ENCODE measurements at regions not wholly inside any gene's neighbourhood (a gene's known extent, or its start where the extent isn't known, plus 50 kb on each side); places are given as distances from the start of the nearest gene placed in this dataset.

- no peak for DNase-seq (ENCODE audit: low read depth)
These were observed 352.5 kb upstream of the MGMT start for GRCh38 chr10:129114588-129114987.

GRCh38 chr10:129116371-129116770 is 350.7 kb upstream of the MGMT start:
- DNase-seq (ENCODE audit: low read depth) = no peak

- no peak for DNase-seq (ENCODE audit: low read depth)
These were observed 346.6 kb upstream of the MGMT start for GRCh38 chr10:129120441-129120840.

- no peak for DNase-seq (ENCODE audit: low read depth)
These were observed 344.2 kb upstream of the MGMT start for GRCh38 chr10:129122846-129123245.

DNA sequence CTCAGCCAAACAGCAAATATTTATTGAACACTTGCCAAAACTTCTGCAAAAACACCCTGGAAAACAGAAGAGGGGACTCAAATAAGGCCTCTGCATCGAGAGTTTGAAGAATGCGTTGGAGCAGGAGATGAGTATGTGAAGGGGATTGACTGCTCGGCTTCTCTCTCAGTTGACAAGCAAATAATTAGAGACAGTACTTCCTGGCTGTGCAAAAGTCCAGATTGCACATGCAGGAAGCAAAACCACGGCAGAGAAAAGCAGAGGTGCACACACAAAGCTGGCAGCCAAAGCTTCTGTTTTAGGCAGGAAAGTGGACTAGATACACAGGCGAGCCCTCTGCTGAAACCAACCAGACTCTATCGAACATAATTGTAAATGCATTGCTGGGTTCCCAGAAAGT is 343.6 kb upstream of the MGMT start:
- DNase-seq (ENCODE audit: low read depth) = no peak

DNA sequence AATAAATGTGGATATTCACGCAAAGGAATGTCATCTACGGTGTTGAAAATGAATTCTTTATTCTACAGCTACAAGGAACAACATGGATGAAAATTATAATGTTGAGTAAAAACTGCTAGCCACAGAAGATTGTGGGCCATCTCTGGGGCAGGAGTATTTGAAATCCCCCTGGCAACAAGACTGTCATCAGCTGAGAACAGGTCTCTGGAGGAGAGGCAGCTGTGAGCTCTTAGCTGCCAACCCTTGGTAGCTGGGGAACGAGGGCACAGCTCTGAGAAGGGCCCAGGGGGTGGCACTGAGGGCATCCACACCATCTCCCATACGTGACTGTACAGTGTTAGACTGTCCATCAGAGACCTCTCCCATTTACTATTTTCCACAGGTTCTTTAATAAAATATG is 340.1 kb upstream of the MGMT start:
- no peak for DNase-seq (ENCODE audit: low read depth)

DNA sequence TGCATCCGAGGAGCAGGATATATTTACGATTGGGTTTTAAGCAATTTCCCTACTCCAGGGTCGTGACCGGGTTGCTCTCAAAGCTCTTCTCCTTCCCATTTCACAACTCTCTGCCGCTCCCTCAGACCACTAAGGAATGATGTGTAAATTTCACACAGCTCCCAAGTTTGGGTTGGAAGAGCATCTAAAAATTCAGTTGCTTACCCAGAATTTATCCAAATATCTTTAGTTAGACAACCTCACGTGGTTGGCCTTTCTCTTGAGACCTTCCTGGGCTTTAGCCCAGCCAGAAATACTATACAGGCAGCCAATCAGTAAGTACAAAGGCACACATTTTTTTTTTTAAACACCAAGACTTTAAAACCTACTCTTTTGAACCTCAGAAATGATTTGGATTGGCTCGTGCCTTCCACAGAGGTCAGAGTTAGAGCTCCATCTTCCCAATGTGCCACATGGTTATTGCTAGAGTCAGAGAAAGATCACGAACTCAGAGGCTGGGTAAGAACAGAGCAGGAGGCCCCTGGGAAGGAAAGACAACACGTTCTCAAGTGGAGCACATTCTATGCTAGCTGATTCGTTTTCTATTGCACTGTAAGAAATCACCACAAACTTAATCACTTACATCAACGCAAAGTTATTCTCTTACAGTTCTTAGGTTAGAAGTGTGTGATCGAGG is 335.4 kb upstream of the MGMT start:
- DNase-seq (ENCODE audit: low read depth) = no peak

- no peak for DNase-seq (ENCODE audit: low read depth)
These were observed 333.2 kb upstream of the MGMT start for GRCh38 chr10:129133856-129134255.

- DNase-seq (ENCODE audit: low read depth) = no peak
These were observed 332.7 kb upstream of the MGMT start for GRCh38 chr10:129134371-129134770.

GRCh38 chr10:129135624-129136023 is 331.4 kb upstream of the MGMT start:
- DNase-seq (ENCODE audit: low read depth) = no peak

DNA sequence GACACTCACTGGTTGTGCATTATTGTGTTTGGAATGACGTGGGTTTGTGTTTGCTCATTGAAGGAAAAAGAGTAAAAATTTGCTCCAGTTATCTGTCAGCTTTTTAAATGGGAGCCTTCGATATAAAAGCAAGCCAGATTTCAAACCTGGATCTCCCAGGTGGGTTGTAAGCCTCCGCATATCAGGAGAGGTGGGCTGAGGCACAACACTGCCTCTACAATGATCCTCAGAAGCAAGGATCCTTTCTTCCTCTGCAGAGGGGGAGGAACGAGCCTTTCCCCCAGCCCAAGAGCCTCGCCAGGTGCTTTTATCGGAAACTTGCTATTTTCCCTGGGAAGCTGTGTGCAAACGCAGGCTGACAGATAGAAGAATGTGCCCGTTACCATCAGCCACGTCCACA is 331.0 kb upstream of the MGMT start:
- DNase-seq (ENCODE audit: low read depth) = no peak

DNA sequence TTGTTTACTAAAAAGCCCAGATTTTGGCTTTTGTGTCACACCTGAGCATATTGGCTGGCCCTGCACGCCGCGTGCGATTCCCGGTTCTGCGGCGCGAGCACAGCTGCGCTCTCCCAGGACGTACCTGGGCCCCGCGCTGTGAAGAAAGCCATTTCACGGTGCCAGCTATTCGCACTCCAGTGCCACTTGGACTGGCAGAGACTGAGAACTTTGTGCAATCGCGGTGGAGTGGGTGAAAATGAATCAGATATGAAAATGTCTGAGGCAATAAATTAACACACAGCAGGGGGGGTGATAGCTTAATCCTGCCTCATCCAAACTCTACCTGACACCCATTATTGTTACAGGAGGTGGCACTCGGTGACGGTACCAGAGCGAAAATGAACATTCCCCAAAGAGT is 330.1 kb upstream of the MGMT start:
- DNase-seq (ENCODE audit: low read depth) = no peak

- no peak for DNase-seq (ENCODE audit: low read depth)
These were observed 325.8 kb upstream of the MGMT start for GRCh38 chr10:129140921-129141885.

DNA sequence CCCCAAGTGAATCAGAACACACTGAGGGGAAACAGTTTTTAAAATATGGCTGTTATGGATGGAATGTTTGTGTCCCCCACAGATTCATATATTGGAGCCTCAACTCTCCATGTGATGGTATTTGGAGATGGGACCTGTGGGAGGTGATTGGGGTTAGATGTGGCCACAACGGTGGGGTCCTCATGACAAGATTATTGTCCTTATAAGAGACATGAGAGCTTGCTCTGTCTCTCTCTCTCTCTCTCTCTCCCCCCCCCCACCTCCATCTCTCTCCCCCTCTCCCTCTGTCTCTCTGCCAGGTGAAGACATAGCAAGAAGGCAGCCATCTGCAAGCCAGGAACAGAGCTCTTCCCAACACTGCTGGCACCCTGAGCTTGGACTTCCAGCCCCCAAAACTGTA is 315.8 kb upstream of the MGMT start:
- DNase-seq (ENCODE audit: low read depth) = no peak

DNA sequence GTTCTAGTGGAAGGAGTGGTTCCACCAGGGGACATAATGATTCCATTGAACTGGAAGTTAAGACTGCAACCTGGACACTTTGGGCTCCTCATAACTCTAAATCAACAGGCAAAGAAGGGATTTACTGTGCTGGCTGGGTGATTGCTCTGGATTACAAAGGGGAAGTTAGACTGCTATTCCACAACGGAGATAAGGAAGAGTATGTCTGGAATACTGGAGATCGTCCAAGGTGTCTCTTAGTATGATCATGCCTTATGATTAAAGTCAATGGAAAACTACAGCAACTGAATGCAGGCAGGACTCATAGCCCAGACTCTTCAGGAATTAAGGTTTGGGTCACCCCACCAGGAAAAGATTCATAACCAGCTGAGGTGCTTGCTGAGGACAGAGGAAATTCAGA is 310.6 kb upstream of the MGMT start:
- no peak for DNase-seq (ENCODE audit: low read depth)

DNA sequence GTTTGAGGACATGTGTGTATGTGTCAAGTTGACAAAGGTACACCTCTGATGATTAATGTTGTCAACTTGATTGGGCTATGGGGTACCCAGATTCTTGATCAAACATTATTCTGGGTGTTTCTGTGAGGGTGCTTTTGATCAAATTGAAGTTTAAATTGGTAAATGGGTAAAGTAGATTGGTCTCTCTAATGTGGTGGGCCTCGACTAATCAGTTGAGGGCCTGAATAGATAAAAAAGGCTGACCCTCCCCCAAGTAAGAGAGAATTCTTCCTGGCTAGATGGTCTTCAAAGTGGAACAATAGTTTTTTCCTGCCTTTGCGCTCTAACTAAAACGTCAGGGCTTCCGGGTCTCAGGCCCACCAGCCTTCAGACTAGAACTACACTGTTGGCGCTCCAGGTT is 309.9 kb upstream of the MGMT start:
- no peak for DNase-seq (ENCODE audit: low read depth)

- DNase-seq (ENCODE audit: low read depth) = no peak
These were observed 305.9 kb upstream of the MGMT start for GRCh38 chr10:129161150-129161549.

- no peak for DNase-seq (ENCODE audit: low read depth)
These were observed 303.5 kb upstream of the MGMT start for GRCh38 chr10:129163531-129163930.

GRCh38 chr10:129165076-129165720 is 301.8 kb upstream of the MGMT start:
- no peak for DNase-seq (ENCODE audit: low read depth)

DNA sequence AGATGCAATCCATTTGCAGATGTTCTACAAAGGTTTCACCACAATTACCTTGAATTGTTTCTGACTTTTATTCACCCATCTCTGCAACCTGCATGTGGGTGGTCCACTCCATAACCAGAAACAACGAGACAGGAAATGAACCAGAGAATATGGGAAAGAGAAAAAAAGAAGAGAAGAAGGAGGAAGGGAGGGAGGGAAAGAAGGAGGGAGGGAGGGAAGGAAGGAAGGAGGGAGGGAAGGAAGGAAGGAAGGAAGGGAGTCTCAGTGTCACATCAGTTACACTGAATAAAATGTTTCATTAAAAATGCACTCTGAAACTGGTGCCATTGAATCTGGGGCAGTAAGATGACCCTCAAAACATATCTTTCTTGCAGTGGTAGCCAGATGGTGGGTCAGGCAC is 301.3 kb upstream of the MGMT start:
- DNase-seq (ENCODE audit: low read depth) = no peak

GRCh38 chr10:129168660-129169059 is 298.4 kb upstream of the MGMT start:
- DNase-seq (ENCODE audit: low read depth) = no peak

- DNase-seq (ENCODE audit: low read depth) = no peak
These were observed 297.9 kb upstream of the MGMT start for GRCh38 chr10:129169115-129169514.

DNA sequence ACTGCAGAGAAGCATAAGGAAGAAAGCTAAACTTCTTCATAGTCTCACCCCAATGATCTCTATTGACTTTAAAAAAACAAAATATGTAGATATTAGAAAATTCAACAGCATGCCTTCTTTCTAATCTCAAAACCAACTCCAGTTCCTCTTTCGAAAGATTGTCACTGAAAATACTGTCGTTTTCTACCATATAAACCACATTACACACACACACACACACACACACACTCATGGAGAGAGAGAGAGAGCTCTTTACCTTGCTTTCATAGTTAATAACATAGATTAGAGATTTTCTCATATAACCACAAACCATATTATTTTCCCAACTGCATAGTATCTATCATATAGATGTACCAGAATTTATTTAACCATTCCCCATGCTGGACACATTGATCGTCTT is 296.2 kb upstream of the MGMT start:
- no peak for DNase-seq (ENCODE audit: low read depth)

Data from stimulated activated CD8-positive, alpha-beta memory T cell treated with anti-CD3 and anti-CD28 coated beads, Interleukin-7, amount 100 ng/mL, for 24 hours (primary cell).